ENCODE measurements at regions not wholly inside any gene's neighbourhood (a gene's known extent, or its start where the extent isn't known, plus 50 kb on each side); places are given as distances from the start of the nearest gene placed in this dataset.

DNA sequence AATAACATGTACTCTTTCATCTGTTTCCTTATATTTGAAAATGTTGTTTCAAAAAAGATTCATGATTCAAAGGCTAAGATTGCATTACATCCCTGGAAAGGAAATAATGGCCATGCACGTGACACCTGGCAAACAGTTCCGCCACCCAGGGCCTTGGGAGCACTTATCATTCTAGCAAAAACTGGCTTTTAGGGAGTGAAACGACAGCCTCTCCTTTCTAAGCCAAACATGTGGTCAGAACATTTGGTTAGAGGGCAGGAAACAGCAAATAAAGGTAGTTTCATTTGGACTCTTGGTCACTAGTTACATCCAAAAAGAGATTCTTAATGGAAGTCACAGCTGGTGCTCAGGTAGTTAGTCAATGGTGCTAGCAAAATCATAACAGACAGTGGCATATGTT lies 83.5 kb downstream of the FAS start:
- TF ChIP-seq, protein P1, sequence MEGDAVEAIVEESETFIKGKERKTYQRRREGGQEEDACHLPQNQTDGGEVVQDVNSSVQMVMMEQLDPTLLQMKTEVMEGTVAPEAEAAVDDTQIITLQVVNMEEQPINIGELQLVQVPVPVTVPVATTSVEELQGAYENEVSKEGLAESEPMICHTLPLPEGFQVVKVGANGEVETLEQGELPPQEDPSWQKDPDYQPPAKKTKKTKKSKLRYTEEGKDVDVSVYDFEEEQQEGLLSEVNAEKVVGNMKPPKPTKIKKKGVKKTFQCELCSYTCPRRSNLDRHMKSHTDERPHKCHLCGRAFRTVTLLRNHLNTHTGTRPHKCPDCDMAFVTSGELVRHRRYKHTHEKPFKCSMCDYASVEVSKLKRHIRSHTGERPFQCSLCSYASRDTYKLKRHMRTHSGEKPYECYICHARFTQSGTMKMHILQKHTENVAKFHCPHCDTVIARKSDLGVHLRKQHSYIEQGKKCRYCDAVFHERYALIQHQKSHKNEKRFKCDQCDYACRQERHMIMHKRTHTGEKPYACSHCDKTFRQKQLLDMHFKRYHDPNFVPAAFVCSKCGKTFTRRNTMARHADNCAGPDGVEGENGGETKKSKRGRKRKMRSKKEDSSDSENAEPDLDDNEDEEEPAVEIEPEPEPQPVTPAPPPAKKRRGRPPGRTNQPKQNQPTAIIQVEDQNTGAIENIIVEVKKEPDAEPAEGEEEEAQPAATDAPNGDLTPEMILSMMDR (IDR thresholded peaks at IDR 0.05) = no peak
- TF ChIP-seq POLR2A (IDR thresholded peaks at IDR 0.05) = no peak
